Activated T-helper 1 cell treated with anti-CD3 and anti-CD28 coated beads, Interleukin-2, amount 50 U/mL, for 16 hours (primary cell): ENCODE measurements at regions not wholly inside any gene's neighbourhood (a gene's known extent, or its start where the extent isn't known, plus 50 kb on each side); places are given as distances from the start of the nearest gene placed in this dataset.
A peak's percentile ranks its signal among the peaks of the same experiment; 100 is the strongest.

Experiments
- DNase-seq, 2 donors: peaks; one replicate each; pipeline ENCODE4 v3.0.0-alpha.2; 2020; ENCODE audit warnings: low read depth in 1 of 2, low spot score in 1 of 2

GRCh38 chr3:31369637-31370379 is 162.9 kb upstream of the STT3B start:
- DNase-seq: no peak

GRCh38 chr3:31370380-31370666 is 162.4 kb upstream of the STT3B start:
- no peak for DNase-seq

GRCh38 chr3:31370681-31371080 is 162.0 kb upstream of the STT3B start:
- DNase-seq: no peak

- no peak for DNase-seq
These were observed 161.1 kb upstream of the STT3B start for GRCh38 chr3:31371484-31372177.

GRCh38 chr3:31373681-31374080 is 159.0 kb upstream of the STT3B start:
- DNase-seq: no peak

- peak in 1 of 2 donors; percentile 3 for DNase-seq
These were observed 155.6 kb upstream of the STT3B start for GRCh38 chr3:31377045-31377642.

- DNase-seq: no peak
These were observed 154.5 kb upstream of the STT3B start for GRCh38 chr3:31378231-31378630.

GRCh38 chr3:31379598-31379997 is 153.1 kb upstream of the STT3B start:
- DNase-seq: no peak

GRCh38 chr3:31382856-31383255 is 149.9 kb upstream of the STT3B start:
- no peak for DNase-seq

- DNase-seq: no peak
These were observed 148.6 kb upstream of the STT3B start for GRCh38 chr3:31384117-31384516.

- no peak for DNase-seq
These were observed 142.8 kb upstream of the STT3B start for GRCh38 chr3:31389939-31390338.

GRCh38 chr3:31390466-31390865 is 142.3 kb upstream of the STT3B start:
- no peak for DNase-seq

- DNase-seq: no peak
These were observed 141.6 kb upstream of the STT3B start for GRCh38 chr3:31391150-31391549.

- DNase-seq: no peak
These were observed 140.2 kb upstream of the STT3B start for GRCh38 chr3:31392568-31392967.

GRCh38 chr3:31399271-31399670 is 133.5 kb upstream of the STT3B start:
- no peak for DNase-seq

- DNase-seq: no peak
These were observed 130.6 kb upstream of the STT3B start for GRCh38 chr3:31402117-31402516.

- no peak for DNase-seq
These were observed 129.5 kb upstream of the STT3B start for GRCh38 chr3:31403197-31403596.

- DNase-seq: no peak
These were observed 127.9 kb upstream of the STT3B start for GRCh38 chr3:31404871-31405270.

GRCh38 chr3:31405515-31405914 is 127.2 kb upstream of the STT3B start:
- DNase-seq: no peak

GRCh38 chr3:31406896-31407295 is 125.8 kb upstream of the STT3B start:
- no peak for DNase-seq

GRCh38 chr3:31407665-31408064 is 125.1 kb upstream of the STT3B start:
- DNase-seq: no peak

GRCh38 chr3:31408720-31409119 is 124.0 kb upstream of the STT3B start:
- no peak for DNase-seq

- DNase-seq: no peak
These were observed 123.3 kb upstream of the STT3B start for GRCh38 chr3:31409389-31409788.
